HCT116 (cell line): ENCODE measurements at regions not wholly inside any gene's neighbourhood (a gene's known extent, or its start where the extent isn't known, plus 50 kb on each side); places are given as distances from the start of the nearest gene placed in this dataset.

ENCODE experiments used
- ATAC-seq: fragments of 200-7000 bp; cut with Tn5 transposase; 2 replicates; pipeline ENCODE4 v1.9.1; 2020; ENCODE audit warnings: mild to moderate bottlenecking, moderate library complexity
- BruUV-seq: library from RNA; stranded (reverse); fragments of 400-500 nt; replicated peaks from 2 replicates; lab custom pipeline; 2021; lab: Mats Ljungman, UMichigan
- CTCF ChIA-PET: fragments of 300-600 bp; sonication (Branson Sonifier 250); formaldehyde crosslinking; loops from one replicate; lab custom pipeline; 2021; ENCODE audit warnings: antibody characterized with exemption; lab: Charles Lee
- POLR2A ChIA-PET: fragments of 300-600, 350-600 bp; sonication (Branson Sonifier 250); formaldehyde crosslinking; loops from one replicate; lab custom pipeline; 2021; ENCODE audit warnings: antibody characterized with exemption; lab: Charles Lee
- RAD21 ChIA-PET, 2 experiments: fragments of 300-600 bp; sonication (Branson Sonifier 250); formaldehyde crosslinking; loops; one replicate each; lab custom pipeline; 2023; ENCODE audit warnings: low total read pairs in 2 of 2; ENCODE audit not compliant: uncharacterized antibody in 2 of 2, unreplicated experiment in 2 of 2, low non-redundant PET in 1 of 2; lab: Charles Lee
- DNase-seq: peaks from one replicate; pipeline ENCODE4 v3.0.0-alpha.2; 2010; ENCODE audit warnings: low read depth, low spot score
- H2AFZ ChIP-seq: fragments of 200-600 bp; shearing (Covaris generic), sonication (generic); 2 replicates; pipeline ENCODE4 v1.6.1; 2017; ENCODE audit warnings: low read depth, mixed run types, mixed read lengths, antibody characterized with exemption, low read length; ENCODE audit not compliant: poor library complexity, severe bottlenecking
- H3K27ac ChIP-seq: 2 replicates; pipeline ENCODE4 v1.5.1; 2012; ENCODE audit warnings: low read depth, low read length
- H3K27me3 ChIP-seq: fragments of 200-600 bp; sonication (generic); 2 replicates; pipeline ENCODE4 v1.6.1; 2016; ENCODE audit warnings: mixed run types, low read length, mixed read lengths; ENCODE audit not compliant: insufficient read depth
- H3K36me3 ChIP-seq, 2 experiments: fragments of 200-500 bp in 1 of 2; fragments of 200-600 bp in 1 of 2; sonication (Bioruptor generic) in 1 of 2; sonication (generic) in 1 of 2; 2 replicates each; pipeline versions ENCODE4 v1.5.1 to v1.6.1; 2014 to 2016; ENCODE audit warnings: low read length in 2 of 2, inconsistent platforms in 1 of 2, mixed read lengths in 1 of 2, mixed run types in 1 of 2; ENCODE audit not compliant: insufficient read depth in 2 of 2, control insufficient read depth in 1 of 2
- H3K4me1 ChIP-seq, 2 experiments: fragments of 200-600 bp in 1 of 2; sonication (generic) in 1 of 2; 2 replicates each; pipeline versions ENCODE4 v1.5.1 to v1.6.1; 2012 to 2017; ENCODE audit warnings: low read length in 2 of 2, inconsistent platforms in 1 of 2, mild to moderate bottlenecking in 1 of 2, mixed read lengths in 1 of 2, mixed run types in 1 of 2, moderate library complexity in 1 of 2; ENCODE audit not compliant: insufficient read depth in 2 of 2, control insufficient read depth in 1 of 2
- H3K4me2 ChIP-seq: fragments of 200-600 bp; sonication (generic); 2 replicates; pipeline ENCODE4 v1.6.1; 2017; ENCODE audit warnings: mixed run types, low read length, mixed read lengths
- H3K4me3 ChIP-seq, 2 experiments: fragments of 200-600 bp in 1 of 2; sonication (generic) in 1 of 2; replicated peaks in 1 of 2; 2 replicates each; pipeline ENCODE4 v1.5.1; 2011 to 2016; ENCODE audit warnings: low read length in 2 of 2, control low read depth in 1 of 2, low read depth in 1 of 2, mild to moderate bottlenecking in 1 of 2, mixed read lengths in 1 of 2, mixed run types in 1 of 2
- H3K79me2 ChIP-seq: fragments of 200-600 bp; sonication (generic); 2 replicates; pipeline ENCODE4 v1.6.1; 2017; ENCODE audit warnings: mild to moderate bottlenecking, mixed run types, low read length, moderate library complexity, mixed read lengths; ENCODE audit not compliant: insufficient read depth
- H3K9ac ChIP-seq: fragments of 200-600 bp; sonication (generic); 2 replicates; pipeline ENCODE4 v1.6.1; 2016; ENCODE audit warnings: low read length, mixed read lengths
- H3K9me2 ChIP-seq: fragments of 200-600 bp; sonication (generic), shearing (Covaris generic); 2 replicates; pipeline ENCODE4 v1.6.1; 2017; ENCODE audit warnings: mixed run types, mild to moderate bottlenecking, moderate library complexity; ENCODE audit not compliant: insufficient read depth
- H3K9me3 ChIP-seq, 2 experiments: fragments of 200-500 bp in 1 of 2; fragments of 200-600 bp in 1 of 2; sonication (Bioruptor generic) in 1 of 2; sonication (generic) in 1 of 2; 2 replicates each; pipeline ENCODE4 v1.6.1; 2014 to 2017; ENCODE audit warnings: low read length in 2 of 2, mixed read lengths in 2 of 2, inconsistent platforms in 1 of 2, low read depth in 1 of 2, mild to moderate bottlenecking in 1 of 2, mixed run types in 1 of 2, moderate library complexity in 1 of 2; ENCODE audit not compliant: control insufficient read depth in 1 of 2, insufficient read depth in 1 of 2
- H4K20me1 ChIP-seq: fragments of 200-600 bp; sonication (generic), shearing (Covaris generic); 2 replicates; pipeline ENCODE4 v1.6.1; 2017; ENCODE audit warnings: mixed run types, mild to moderate bottlenecking, moderate library complexity; ENCODE audit not compliant: insufficient read depth
- ATF3 ChIP-seq: IDR thresholded peaks from 2 replicates; pipeline ENCODE4 v1.6.1; 2012
- CBX3 ChIP-seq: IDR thresholded peaks from 2 replicates; pipeline ENCODE4 v1.6.1; 2012; ENCODE audit warnings: low read depth
- CEBPB ChIP-seq: IDR thresholded peaks from 2 replicates; pipeline ENCODE4 v1.6.1; 2012; ENCODE audit warnings: low read depth
- EGR1 ChIP-seq: IDR thresholded peaks from 2 replicates; pipeline ENCODE4 v1.6.1; 2012; ENCODE audit warnings: low read depth
- EZH2 ChIP-seq: fragments of 200-600 bp; sonication (generic); IDR thresholded peaks from 2 replicates; pipeline ENCODE4 v1.6.1; 2017; ENCODE audit warnings: antibody characterized with exemption, mixed run types
- EZH2phosphoT487 ChIP-seq: fragments of 200-600 bp; IDR thresholded peaks from 2 replicates; pipeline ENCODE4 v1.6.1; 2018; ENCODE audit warnings: antibody characterized with exemption, borderline replicate concordance
- FOSL1 ChIP-seq: IDR thresholded peaks from 2 replicates; pipeline ENCODE4 v1.6.1; 2012; ENCODE audit warnings: low read depth
- JUND ChIP-seq: IDR thresholded peaks from 2 replicates; pipeline ENCODE4 v1.6.1; 2012
- POLR2A ChIP-seq: IDR thresholded peaks from 2 replicates; pipeline ENCODE4 v1.7.0; 2011; ENCODE audit warnings: borderline replicate concordance; ENCODE audit not compliant: insufficient read depth, insufficient read length; ENCODE audit errors: extremely low read depth
- POLR2AphosphoS5 ChIP-seq: IDR thresholded peaks from 2 replicates; pipeline ENCODE4 v1.6.1; 2011; ENCODE audit warnings: mild to moderate bottlenecking, low read depth, low read length, moderate library complexity
- RAD21 ChIP-seq: IDR thresholded peaks from 2 replicates; pipeline ENCODE4 v1.6.1; 2012; ENCODE audit warnings: low read depth, mild to moderate bottlenecking
- SIN3A ChIP-seq: IDR thresholded peaks from 2 replicates; pipeline ENCODE4 v1.6.1; 2012; ENCODE audit warnings: low read depth
- SP1 ChIP-seq: IDR thresholded peaks from 2 replicates; pipeline ENCODE4 v1.6.1; 2012; ENCODE audit warnings: low read depth
- SRF ChIP-seq: IDR thresholded peaks from 2 replicates; pipeline ENCODE4 v1.6.1; 2012; ENCODE audit warnings: low read depth
- TCF7L2 ChIP-seq: IDR thresholded peaks from 2 replicates; pipeline ENCODE4 v1.7.0; 2011; ENCODE audit warnings: borderline replicate concordance, inconsistent platforms; ENCODE audit not compliant: insufficient read depth, insufficient read length; ENCODE audit errors: extremely low read depth
- ZBTB33 ChIP-seq: IDR thresholded peaks from 2 replicates; pipeline ENCODE4 v1.6.1; 2011; ENCODE audit warnings: mild to moderate bottlenecking, low read length, moderate library complexity; ENCODE audit not compliant: insufficient replicate concordance; ENCODE audit errors: extremely low read depth
- ZFX ChIP-seq: fragments of 450-650 bp; IDR thresholded peaks from 2 replicates; pipeline ENCODE4 v1.6.1; 2017
- ZNF274 ChIP-seq: fragments of 200-500 bp; sonication (Bioruptor generic); IDR thresholded peaks from 2 replicates; pipeline ENCODE4 v1.6.1; 2014; ENCODE audit warnings: mild to moderate bottlenecking, low read depth, low read length, inconsistent platforms
- intact Hi-C: fragments of 100-400 bp; cut with micrococcal nuclease; formaldehyde crosslinking; loops from 2 replicates; pipeline ENCODE4 v1.10.0; 2022
- TF ChIP-seq, protein P1 (sequence below): IDR thresholded peaks from 2 replicates; pipeline ENCODE4 v1.6.1; 2012

GRCh38 chr20:60888771-60889170 is 363.3 kb upstream of the CDH4 start:
- ChIA-PET CTCF (no interaction called here), RAD21 (no interaction called here), POLR2A (no interaction called here)
- no peaks in the 10 kb centered on the region for H3K4me1 ChIP-seq
- no peaks in the 10 kb centered on the region for H4K20me1 ChIP-seq
- no peak for DNase-seq
- no peaks in the 10 kb centered on the region for H3K36me3 ChIP-seq
- no peak overlapping the region for H3K4me2 ChIP-seq
- no TSS peak for BruUV-seq
- ATAC-seq, result no peak
- no peaks in the 10 kb centered on the region for H3K79me2 ChIP-seq
- no peak overlapping the region for H2AFZ ChIP-seq
- H3K4me3 ChIP-seq, result no peak overlapping the region
- no peaks in the 10 kb centered on the region for H3K27me3 ChIP-seq
- H3K9me2 ChIP-seq, result no peaks in the 10 kb centered on the region
- peaks cover 4 to 52% of the 10 kb centered on the region in 2 experiments; a peak in 2 of 4 replicates for H3K9me3 ChIP-seq
- intact Hi-C loops, result no loop called here
- H3K27ac ChIP-seq, result no peak overlapping the region
- TF ChIP-seq ZNF274, result no peak
- no peak for TF ChIP-seq SRF
- TF ChIP-seq EZH2phosphoT487, result no peak
- TF ChIP-seq JUND, result no peak
- TF ChIP-seq, protein P1, sequence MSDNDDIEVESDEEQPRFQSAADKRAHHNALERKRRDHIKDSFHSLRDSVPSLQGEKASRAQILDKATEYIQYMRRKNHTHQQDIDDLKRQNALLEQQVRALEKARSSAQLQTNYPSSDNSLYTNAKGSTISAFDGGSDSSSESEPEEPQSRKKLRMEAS, result no peak
- no peak for TF ChIP-seq ZBTB33
- no peak for TF ChIP-seq FOSL1
- TF ChIP-seq RAD21, result no peak
- no peak for TF ChIP-seq SIN3A
- TF ChIP-seq SP1, result no peak
- no peak for TF ChIP-seq ZFX
- TF ChIP-seq EZH2, result no peak
- no peak for TF ChIP-seq EGR1
- TF ChIP-seq CBX3, result no peak
- TF ChIP-seq ATF3, result no peak
- TF ChIP-seq TCF7L2, result no peak
- no peak for TF ChIP-seq POLR2AphosphoS5
- TF ChIP-seq CEBPB, result no peak
- TF ChIP-seq POLR2A, result no peak
- no peak overlapping the region for H3K9ac ChIP-seq
